Endothelial cell of hepatic sinusoid (primary cell): ENCODE measurements at regions not wholly inside any gene's neighbourhood (a gene's known extent, or its start where the extent isn't known, plus 50 kb on each side); places are given as distances from the start of the nearest gene placed in this dataset.

ENCODE experiments used
- in situ Hi-C: cut with HindIII; loops from 2 replicates; pipeline ENCODE4 v1.10.0; 2017; ENCODE audit warnings: low sequenced_read_pairs

- in situ Hi-C loops: no loop called here
Observed at GRCh38 chr12:116381240-116381743, 103.8 kb upstream of the MED13L start.

DNA sequence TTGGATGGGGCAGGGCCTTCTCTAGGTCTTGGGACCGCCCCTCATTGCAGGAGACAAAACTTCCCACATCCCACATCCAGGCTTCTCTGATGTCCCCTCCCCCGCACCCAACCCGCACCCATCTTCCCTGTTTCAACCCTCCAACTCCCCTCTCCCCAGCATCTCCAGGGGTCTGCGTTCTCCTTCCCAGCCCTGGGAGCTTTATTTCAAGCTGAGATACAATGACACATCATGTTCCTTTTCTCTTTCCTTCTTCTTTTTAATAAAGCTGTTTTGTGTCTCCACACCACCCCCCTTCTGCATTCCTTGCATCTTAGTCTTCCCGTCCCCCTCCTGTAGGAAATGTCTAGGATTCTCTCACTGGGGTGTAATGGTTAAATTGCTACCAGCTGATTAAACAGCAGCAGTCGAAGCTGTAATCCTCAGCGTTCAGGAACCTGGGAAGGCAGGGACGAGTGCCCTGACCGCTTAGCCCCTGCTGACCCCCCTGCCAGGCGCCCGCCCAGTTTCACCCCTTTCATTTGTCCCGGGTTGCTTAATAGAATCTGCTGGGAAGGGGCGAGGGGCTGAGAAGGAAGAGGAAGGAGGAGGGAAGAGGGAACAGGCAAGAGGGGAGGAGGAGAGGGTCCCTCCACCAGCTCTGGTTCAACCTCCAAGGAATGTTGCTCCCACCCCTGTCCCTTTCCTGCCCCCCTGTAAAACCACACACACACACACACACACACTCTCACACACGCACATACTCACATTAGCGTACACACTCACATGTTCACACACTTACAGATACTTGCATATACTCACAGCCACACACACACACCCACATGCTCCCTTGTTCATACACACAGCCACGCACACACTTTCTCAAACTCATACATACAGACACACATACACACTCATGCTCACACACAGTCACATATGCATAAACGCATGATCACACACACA, 104.5 kb upstream of the MED13L start:
- in situ Hi-C loops: no loop called here

DNA sequence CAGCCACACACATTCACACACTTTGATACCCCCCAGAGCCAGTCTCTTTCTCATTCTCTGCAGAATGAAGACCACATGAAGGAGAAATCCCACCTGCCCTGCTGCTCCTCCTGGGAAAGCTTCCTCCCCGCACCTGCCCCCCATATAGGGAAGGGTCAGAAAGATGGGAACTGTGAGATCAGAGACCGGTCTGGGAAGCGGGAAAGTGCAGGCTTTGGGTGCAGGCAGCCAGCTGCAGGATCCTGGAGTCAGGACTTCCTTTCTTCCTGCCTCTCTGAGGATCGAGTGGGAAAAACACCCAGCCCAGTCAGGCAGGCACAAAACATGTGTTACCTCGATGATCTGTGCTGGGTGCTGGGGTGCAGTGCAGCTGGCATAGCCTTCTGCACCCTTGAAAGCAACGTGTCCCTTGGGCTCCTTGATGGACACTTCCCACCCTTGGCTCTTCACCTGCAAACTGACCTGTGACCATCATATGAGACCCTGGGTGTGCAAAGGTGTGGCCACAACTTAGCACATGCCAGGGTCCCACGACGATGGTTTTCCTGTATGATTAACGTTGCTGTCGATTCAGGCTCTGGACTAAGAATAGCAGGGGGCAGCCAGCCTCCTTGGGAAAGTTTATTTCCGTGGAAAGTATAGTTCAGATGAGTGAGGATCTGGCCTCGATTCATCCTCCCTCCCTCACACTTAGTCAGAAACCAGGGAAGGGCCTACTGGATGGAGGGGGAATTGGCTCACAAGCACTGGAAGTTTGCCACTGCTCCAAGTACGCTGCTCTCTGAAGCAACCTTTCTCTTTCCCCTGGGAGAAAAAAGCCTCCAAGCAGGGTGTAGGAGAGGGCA, 105.4 kb upstream of the MED13L start:
- in situ Hi-C loops: no loop called here

- in situ Hi-C loops: no loop called here
Observed at GRCh38 chr12:116384175-116384574, 106.7 kb upstream of the MED13L start.

DNA sequence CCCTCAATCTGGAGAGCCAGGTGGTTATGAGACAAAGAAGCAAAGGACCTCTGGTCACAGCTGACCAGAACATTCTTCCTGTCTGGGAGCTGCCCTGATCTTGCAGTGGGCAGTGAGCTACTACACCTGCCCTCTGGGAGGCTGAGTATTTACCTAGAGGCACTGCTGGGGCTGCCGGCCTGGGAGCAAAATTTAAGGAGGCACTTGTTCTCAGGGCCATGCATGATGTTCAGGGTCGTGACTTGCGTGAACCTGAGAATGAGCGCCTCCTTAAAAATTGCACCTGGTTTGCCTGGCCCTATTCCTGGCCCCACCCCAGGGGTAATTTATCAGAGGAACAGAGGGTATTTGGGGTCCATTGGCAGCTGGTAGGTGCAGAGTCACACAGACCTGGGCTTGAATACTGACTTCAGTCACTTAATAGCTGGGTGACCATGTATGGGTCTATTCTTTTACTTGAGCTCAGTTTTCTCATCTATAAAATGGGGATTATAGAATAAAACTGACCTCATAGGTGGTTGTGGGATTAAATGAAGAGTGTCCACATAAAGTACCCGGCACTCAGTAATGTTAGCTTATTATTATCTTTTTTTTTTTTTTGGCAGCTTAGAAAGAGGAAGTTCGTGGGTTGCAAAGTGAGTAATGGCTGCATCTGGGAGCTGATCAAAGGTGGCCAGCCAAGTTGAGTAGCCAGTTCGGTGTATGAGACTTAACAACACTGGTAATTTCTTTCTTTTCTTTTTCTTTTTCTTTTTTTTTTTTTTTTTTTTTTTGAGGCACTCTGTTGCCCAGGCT, 107.4 kb upstream of the MED13L start:
- in situ Hi-C loops: no loop called here

GRCh38 chr12:116385486-116386217, 108.2 kb upstream of the MED13L start:
- in situ Hi-C loops: no loop called here

DNA sequence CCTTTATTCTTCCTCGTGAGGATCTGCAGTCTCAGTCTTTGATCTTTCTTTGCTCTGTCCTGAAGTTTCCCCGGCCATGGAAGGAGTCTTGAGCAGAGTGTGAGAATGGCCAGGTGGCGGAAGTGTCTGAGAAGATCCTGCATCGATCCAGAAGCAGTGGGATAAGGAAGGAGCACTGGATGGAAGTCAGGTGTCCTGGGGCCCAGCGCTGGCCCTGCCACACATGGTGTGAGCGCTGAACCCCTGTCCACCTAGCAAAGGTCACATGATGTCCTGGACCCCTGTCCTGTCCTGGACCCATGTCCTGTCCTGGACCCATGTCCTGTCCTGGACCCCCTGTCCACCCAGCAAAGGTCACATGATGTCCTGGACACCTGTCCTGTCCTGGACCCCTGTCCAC, 111.8 kb upstream of the MED13L start:
- in situ Hi-C loops: no loop called here

- in situ Hi-C loops: loop anchor here (5.0 kb wide), 1 partner anchor 38 kb away; no protein-coding TSS in a partner anchor
Observed at GRCh38 chr12:116389990-116390389, 112.5 kb upstream of the MED13L start.

DNA sequence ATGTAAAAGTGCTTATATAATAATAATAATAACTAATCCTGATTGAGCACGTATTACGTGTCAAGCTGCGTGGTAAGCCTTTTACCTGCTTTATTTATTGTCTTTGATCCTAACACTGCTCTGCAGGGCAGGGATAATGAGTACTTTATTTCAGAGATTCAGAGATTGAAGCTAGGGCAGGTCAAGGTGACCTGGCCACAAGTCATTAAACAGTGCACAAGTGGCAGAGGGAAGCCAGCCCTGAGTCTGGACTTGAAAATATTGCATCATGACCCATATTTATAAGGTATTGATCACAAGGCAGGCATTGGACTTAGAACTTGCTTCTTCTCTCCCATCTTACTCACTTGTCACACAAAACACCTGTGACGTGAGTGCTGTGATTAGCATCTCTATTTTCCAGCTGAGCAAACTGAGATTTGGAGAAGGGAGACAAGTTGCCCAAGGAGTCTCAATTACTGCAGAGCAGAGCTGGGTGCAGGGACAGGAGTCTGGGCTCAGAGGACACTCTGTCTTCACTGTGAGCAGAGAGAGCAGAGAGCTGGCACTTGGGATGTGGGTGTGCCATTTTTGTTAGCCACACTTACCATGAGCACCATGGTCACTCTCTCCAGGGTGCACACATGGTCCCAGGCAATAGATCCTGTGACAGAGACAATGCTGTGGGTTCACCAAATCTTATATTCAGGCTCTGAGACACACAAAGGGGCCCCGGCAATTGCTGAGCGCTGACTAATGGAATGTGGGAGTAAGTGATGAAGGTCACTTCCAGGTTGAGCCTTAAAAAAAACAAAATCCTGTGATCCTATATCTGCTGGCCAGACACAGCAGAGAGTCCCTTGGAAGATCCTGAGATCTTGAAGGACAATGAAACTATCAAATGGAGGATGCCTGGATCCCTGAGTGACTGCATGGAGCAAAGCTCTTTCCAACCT, 113.2 kb upstream of the MED13L start:
- in situ Hi-C loops: loop anchor here (5.0 kb wide), 1 partner anchor 38 kb away; no protein-coding TSS in a partner anchor

DNA sequence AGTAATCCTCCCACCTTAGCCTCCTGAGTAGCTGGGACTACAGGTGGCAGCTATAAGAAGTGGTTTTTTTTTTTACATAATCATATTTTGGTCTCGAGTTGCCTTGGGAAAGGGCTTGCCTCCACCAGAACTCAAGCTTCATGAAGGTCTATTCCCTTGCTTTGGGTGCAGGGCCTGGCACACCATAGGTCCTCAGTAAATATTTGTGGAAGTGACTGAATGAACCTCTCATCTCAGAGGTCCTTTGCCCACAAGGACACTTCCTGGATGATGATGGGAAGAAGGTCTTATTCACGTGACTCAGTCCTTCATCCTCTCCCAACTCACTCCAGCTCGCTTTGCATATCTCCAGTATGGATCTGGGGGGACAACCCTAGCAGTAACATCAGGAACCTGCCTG, 114.0 kb upstream of the MED13L start:
- in situ Hi-C loops: loop anchor here (5.0 kb wide), 1 partner anchor 39 kb away; no protein-coding TSS in a partner anchor

- in situ Hi-C loops: loop anchor here (5.0 kb wide), 1 partner anchor 40 kb away; no protein-coding TSS in a partner anchor
Observed at GRCh38 chr12:116392061-116392460, 114.6 kb upstream of the MED13L start.

GRCh38 chr12:116393255-116393654, 115.8 kb upstream of the MED13L start:
- in situ Hi-C loops: loop anchor here (5.0 kb wide), 1 partner anchor 41 kb away; no protein-coding TSS in a partner anchor

DNA sequence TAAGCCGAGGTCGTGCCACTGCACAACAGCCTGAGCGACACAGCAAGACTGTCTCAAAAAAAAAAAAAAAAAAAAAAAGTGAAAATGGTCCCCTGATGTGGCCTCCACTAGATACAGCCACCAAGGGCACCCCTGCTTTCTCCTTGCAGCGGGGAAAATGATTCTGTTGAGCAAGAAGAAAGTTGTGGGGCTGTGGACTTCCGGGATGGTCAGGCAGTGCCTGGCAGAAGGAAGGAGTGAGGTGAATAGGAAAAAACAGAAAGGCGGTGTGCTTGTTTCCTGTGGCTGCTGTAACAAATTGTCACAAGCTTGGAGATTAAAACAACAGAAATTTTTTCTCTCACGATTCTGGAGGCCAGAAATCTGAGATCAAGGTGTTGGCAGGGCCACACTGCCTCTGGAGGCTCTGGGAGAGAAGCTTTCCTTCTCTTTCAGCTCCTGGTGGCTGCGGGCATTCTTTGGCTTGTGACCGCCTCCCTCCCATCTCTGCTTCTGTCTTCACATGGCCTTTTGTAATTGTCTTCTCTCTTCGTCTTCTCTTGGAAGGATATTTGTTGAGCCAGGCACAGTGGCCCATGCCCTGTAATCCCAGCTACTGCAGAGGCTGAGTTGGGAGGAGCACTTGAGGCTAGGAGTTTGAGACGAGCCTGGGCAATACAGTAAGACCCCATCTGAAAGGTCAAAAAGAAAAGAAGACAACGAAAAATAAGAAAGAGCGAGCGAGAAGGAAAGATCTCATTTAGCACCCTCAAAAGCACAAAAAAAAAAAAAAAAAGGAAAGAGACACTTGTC, 116.6 kb upstream of the MED13L start:
- in situ Hi-C loops: loop anchor here (5.0 kb wide), 1 partner anchor 42 kb away; no protein-coding TSS in a partner anchor

GRCh38 chr12:116395396-116395795, 117.9 kb upstream of the MED13L start:
- in situ Hi-C loops: no loop called here

GRCh38 chr12:116397148-116397547, 119.7 kb upstream of the MED13L start:
- in situ Hi-C loops: no loop called here

GRCh38 chr12:116398193-116398592, 120.7 kb upstream of the MED13L start:
- in situ Hi-C loops: no loop called here

- in situ Hi-C loops: no loop called here
Observed at GRCh38 chr12:116399055-116399454, 121.6 kb upstream of the MED13L start.
